GF-D8 (cell line): ENCODE measurements at regions not wholly inside any gene's neighbourhood (a gene's known extent, or its start where the extent isn't known, plus 50 kb on each side); places are given as distances from the start of the nearest gene placed in this dataset.
"Not testable (repeated sequence)": the region's sequence is repeated elsewhere in the genome, so short reads cannot be mapped to it uniquely, and the experiment has no call there.

ENCODE experiments used
- DNase-seq: peaks from one replicate; lab custom pipeline; 2025; lab: John Stamatoyannopoulos, UW

- no peak for DNase-seq
Observed at GRCh38 chr13:59305896-59306295, 857.8 kb downstream of the DIAPH3 start.

- no peak for DNase-seq
Observed at GRCh38 chr13:59312776-59313175, 851.0 kb downstream of the DIAPH3 start.

- DNase-seq: no peak
Observed at GRCh38 chr13:59318320-59318930, 845.3 kb downstream of the DIAPH3 start.

- no peak for DNase-seq
Observed at GRCh38 chr13:59319276-59319675, 844.5 kb downstream of the DIAPH3 start.

GRCh38 chr13:59320021-59320420 lies 843.7 kb downstream of the DIAPH3 start:
- no peak for DNase-seq

- not testable (repeated sequence) for DNase-seq
Observed at GRCh38 chr13:59324401-59324800, 839.3 kb downstream of the DIAPH3 start.

- no peak for DNase-seq
Observed at GRCh38 chr13:59326717-59327116, 837.0 kb downstream of the DIAPH3 start.

GRCh38 chr13:59330764-59331163 lies 833.0 kb downstream of the DIAPH3 start:
- no peak for DNase-seq

- no peak for DNase-seq
Observed at GRCh38 chr13:59332966-59333365, 830.8 kb downstream of the DIAPH3 start.

- DNase-seq: no peak
Observed at GRCh38 chr13:59337070-59337469, 826.7 kb downstream of the DIAPH3 start.

- DNase-seq: no peak
Observed at GRCh38 chr13:59340151-59340550, 823.6 kb downstream of the DIAPH3 start.

- no peak for DNase-seq
Observed at GRCh38 chr13:59340581-59340980, 823.1 kb downstream of the DIAPH3 start.

- no peak for DNase-seq
Observed at GRCh38 chr13:59342400-59342799, 821.3 kb downstream of the DIAPH3 start.

- DNase-seq: no peak
Observed at GRCh38 chr13:59343132-59343531, 820.6 kb downstream of the DIAPH3 start.

- DNase-seq: no peak
Observed at GRCh38 chr13:59343993-59344822, 819.5 kb downstream of the DIAPH3 start.

- no peak for DNase-seq
Observed at GRCh38 chr13:59345311-59345710, 818.4 kb downstream of the DIAPH3 start.

GRCh38 chr13:59346999-59347723 lies 816.6 kb downstream of the DIAPH3 start:
- no peak for DNase-seq

- no peak for DNase-seq
Observed at GRCh38 chr13:59348617-59349016, 815.1 kb downstream of the DIAPH3 start.

GRCh38 chr13:59352600-59352999 lies 811.1 kb downstream of the DIAPH3 start:
- no peak for DNase-seq

- DNase-seq: peak; percentile 86
Observed at GRCh38 chr13:59354665-59355369, 808.9 kb downstream of the DIAPH3 start.

GRCh38 chr13:59356607-59357006 lies 807.1 kb downstream of the DIAPH3 start:
- peak; percentile 74 for DNase-seq

GRCh38 chr13:59358014-59358413 lies 805.7 kb downstream of the DIAPH3 start:
- peak; percentile 66 for DNase-seq
